Choroid plexus epithelial cell (primary cell): ENCODE measurements at regions not wholly inside any gene's neighbourhood (a gene's known extent, or its start where the extent isn't known, plus 50 kb on each side); places are given as distances from the start of the nearest gene placed in this dataset.

Source experiments
- DNase-seq: peaks from one replicate; pipeline ENCODE4 v3.0.0-alpha.2; 2010; ENCODE audit warnings: low read depth
- H3K4me3 ChIP-seq: 2 replicates; pipeline ENCODE4 v1.5.1; 2011; ENCODE audit warnings: low read depth, mild to moderate bottlenecking, control low read depth, low read length, moderate library complexity
- CTCF ChIP-seq: conservative IDR thresholded peaks from 2 replicates; pipeline ENCODE4 v1.5.1; 2011; ENCODE audit warnings: low read depth, mild to moderate bottlenecking, control low read depth, inconsistent platforms, low read length, moderate library complexity

- peak; percentile 71 for DNase-seq
- no peak for TF ChIP-seq CTCF
- no peak overlapping the region for H3K4me3 ChIP-seq
Measured at GRCh38 chr2:196322973-196323810, 151.8 kb upstream of the STK17B start.

GRCh38 chr2:196324211-196324610 is 152.8 kb upstream of the STK17B start:
- TF ChIP-seq CTCF: no peak
- no peak overlapping the region for H3K4me3 ChIP-seq
- DNase-seq: no peak

GRCh38 chr2:196328088-196328680 is 156.8 kb upstream of the STK17B start:
- no peak for TF ChIP-seq CTCF
- H3K4me3 ChIP-seq: no peak overlapping the region
- no peak for DNase-seq

- TF ChIP-seq CTCF: no peak
Measured at GRCh38 chr2:196329959-196330358, 158.6 kb upstream of the STK17B start.

GRCh38 chr2:196330645-196331044 is 159.3 kb upstream of the STK17B start:
- DNase-seq: no peak
- TF ChIP-seq CTCF: no peak
- no peak overlapping the region for H3K4me3 ChIP-seq

More at GRCh38 chr2:196329959-196330358, 158.6 kb upstream of the STK17B start:
- H3K4me3 ChIP-seq: no peak overlapping the region
- DNase-seq: no peak

GRCh38 chr2:196331143-196331542 is 159.8 kb upstream of the STK17B start:
- H3K4me3 ChIP-seq: no peak overlapping the region
- DNase-seq: peak; percentile 89
- TF ChIP-seq CTCF: no peak

GRCh38 chr2:196331851-196332250 is 160.5 kb upstream of the STK17B start:
- TF ChIP-seq CTCF: no peak
- DNase-seq: no peak

More at GRCh38 chr2:196331851-196332250, 160.5 kb upstream of the STK17B start:
- H3K4me3 ChIP-seq: no peak overlapping the region
